Activated naive CD4-positive, alpha-beta T cell treated with anti-CD3 and anti-CD28 coated beads, Interleukin-2, amount 50 U/mL, for 72 hours (primary cell): ENCODE measurements at regions not wholly inside any gene's neighbourhood (a gene's known extent, or its start where the extent isn't known, plus 50 kb on each side); places are given as distances from the start of the nearest gene placed in this dataset.
"Not testable (repeated sequence)": the region's sequence is repeated elsewhere in the genome, so short reads cannot be mapped to it uniquely, and the experiment has no call there.

Experiments
- ATAC-seq, 2 donors: fragments of 150-1000 bp; cut with Tn5 transposase; 2 replicates each; pipeline ENCODE4 v1.10.0; 2021; ENCODE audit warnings: mild to moderate bottlenecking in 2 of 2, moderate library complexity in 2 of 2
- DNase-seq, 2 donors: peaks; one replicate each; pipeline ENCODE4 v3.0.0; 2021 to 2022; ENCODE audit warnings: low spot score in 2 of 2
- H3K27ac Mint-ChIP-seq, 2 donors: one replicate each; pipeline ENCODE4 v1.8.0; 2022; ENCODE audit warnings: mild to moderate bottlenecking in 2 of 2, mixed read lengths in 2 of 2
- H3K36me3 Mint-ChIP-seq, 2 donors: one replicate each; pipeline ENCODE4 v1.8.0; 2022; ENCODE audit warnings: mixed read lengths in 2 of 2
- H3K9me3 Mint-ChIP-seq, 2 donors: one replicate each; pipeline ENCODE4 v1.8.0; 2022; ENCODE audit warnings: mixed read lengths in 2 of 2

DNA sequence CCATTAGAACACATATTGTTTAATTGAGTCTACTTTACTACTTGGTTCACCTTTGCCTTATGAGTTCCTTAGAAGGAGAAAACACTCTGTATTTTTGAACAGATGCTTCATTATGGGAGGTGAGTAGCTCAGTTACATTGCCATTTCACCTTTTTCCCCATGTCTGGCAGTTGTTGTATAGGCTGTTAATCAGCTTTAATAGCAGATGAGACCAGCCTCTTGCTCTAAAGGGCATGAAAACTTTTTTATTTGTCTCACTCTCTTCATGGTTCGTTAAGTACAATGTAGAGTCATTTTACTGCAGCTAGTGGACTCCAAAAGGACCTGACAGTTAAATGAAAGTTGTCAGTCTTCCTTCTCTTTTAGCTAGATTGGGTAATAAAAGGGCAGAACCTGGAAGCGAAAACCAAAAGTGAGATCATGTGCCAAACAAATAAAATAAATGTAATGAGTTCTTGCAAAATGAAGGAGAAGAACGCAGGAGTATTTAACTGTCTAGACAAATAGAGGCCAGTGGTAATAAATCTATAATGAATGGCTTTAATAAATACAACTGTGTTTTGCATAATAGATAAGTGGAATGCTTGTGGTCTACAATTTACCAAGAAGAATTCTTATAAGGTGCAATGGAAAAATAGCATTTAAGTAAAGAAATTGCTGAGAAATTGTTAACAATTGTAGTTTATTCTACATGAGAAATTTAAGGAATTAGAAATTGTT lies 180.0 kb upstream of the NEGR1 start:
- H3K36me3 Mint-ChIP-seq, result no peaks in the 10 kb centered on the region
- peaks cover 11 to 13% of the 10 kb centered on the region in 2 donors for H3K9me3 Mint-ChIP-seq
- DNase-seq (no peak), ATAC-seq (no peak)
- no peak overlapping the region for H3K27ac Mint-ChIP-seq

DNA sequence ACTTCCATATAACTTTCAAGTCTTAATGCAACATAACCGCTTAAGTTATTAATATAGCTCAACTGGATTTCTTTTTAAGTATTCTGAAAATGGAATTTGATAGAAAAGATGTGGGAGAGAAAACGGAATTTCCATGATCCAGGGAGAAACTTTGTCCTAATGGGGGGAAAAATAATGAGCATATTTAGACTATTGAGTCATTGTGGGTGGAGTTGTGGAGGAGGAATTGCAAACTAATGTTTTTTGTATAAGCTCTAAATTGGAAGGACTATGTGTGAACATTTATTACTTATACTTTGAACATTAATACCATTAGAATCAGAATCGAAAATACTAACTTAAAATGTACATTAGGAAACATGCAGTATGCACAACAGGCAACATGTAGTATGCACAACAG lies 159.9 kb upstream of the NEGR1 start:
- DNase-seq (no peak), ATAC-seq (no peak)
- Mint-ChIP-seq H3K27ac (no peak overlapping the region), H3K9me3 (peaks cover 0 to 6% of the 10 kb centered on the region in 2 donors), H3K36me3 (peaks cover 0 to 7% of the 10 kb centered on the region in 2 donors)

DNA sequence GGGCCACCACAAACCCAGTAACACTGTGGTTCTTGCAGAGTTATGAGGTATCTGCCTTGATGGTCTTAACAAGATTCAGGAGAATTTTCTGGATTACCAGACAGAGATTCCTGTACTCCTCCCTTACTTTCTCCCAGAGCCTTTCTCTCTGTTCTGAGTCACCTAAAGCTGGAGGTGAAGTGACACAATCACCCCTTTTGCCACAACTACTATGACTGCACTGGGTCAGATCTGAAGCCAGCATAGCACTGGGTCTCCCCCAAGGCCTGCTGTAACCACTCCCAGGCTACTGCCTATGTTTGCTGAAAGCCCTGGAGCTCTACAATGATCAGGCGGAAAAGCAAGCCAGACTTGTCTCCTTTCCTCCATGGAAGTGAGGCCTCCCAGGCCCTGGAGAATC lies 156.7 kb upstream of the NEGR1 start:
- H3K27ac Mint-ChIP-seq, result no peak overlapping the region
- no peak for DNase-seq
- ATAC-seq, result no peak
- H3K9me3 Mint-ChIP-seq, result peaks cover 3 to 9% of the 10 kb centered on the region in 2 donors
- H3K36me3 Mint-ChIP-seq, result peaks cover 0 to 7% of the 10 kb centered on the region in 2 donors

DNA sequence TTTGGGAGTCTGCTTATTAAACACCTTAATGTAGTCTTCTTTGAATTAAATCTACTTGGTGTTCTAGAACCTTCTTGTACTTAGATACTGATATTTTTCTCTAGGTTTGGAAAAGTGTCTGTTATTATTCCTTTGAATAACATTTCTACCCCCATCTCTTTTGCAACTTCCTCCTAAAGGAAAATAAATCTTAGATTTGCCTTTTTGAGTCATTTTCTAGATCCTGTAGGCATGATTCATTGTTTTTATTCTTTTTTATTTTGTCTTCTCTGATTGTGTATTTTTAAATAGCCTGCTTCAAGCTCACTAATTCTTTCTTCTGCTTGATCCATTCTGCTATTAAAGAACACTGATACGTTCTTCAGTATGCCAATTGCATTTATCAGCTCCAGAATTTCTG lies 155.9 kb upstream of the NEGR1 start:
- peaks cover 3 to 9% of the 10 kb centered on the region in 2 donors for H3K9me3 Mint-ChIP-seq
- ATAC-seq, result no peak
- no peak overlapping the region for H3K27ac Mint-ChIP-seq
- peaks cover 0 to 7% of the 10 kb centered on the region in 2 donors for H3K36me3 Mint-ChIP-seq
- no peak for DNase-seq

DNA sequence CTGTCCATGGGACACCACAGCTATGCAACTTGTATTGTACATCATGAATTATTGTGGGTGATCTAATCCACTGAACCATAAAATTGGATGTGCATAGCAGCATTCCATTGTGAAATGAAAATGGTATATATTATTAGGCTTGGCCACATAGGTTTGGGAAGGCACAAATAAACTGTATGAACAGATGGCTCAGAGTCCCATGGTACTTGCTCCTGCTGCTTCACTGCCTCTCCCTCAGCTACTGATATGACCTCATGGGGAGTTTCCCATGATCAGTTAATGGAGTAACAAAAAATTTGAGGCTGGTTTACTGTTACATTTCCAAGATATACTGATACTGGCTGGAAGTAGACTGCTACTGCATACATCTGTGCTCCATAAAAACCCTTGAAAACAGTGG lies 152.7 kb upstream of the NEGR1 start:
- ATAC-seq (no peak), DNase-seq (no peak)
- Mint-ChIP-seq H3K36me3 (peaks cover 0 to 7% of the 10 kb centered on the region in 2 donors), H3K27ac (no peak overlapping the region), H3K9me3 (peaks cover 8 to 9% of the 10 kb centered on the region in 2 donors)

DNA sequence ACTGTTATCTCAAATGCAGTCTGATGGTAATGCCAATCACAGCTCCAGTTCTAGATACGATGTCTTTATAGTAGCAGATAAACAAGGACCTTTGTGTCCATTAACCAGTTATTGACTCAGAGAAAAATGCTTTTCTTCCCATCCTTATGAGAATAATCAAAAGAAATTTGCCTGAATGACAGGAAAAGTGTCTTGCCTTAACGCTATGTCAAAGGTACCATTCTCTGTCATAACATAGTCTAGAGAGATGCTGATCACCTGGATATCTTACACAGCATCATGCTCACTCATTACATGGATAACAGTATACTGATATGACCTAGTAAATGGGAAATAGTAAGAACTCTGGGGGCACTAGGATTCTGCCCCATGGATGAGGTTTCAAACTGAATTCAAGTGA lies 151.7 kb upstream of the NEGR1 start:
- H3K9me3 Mint-ChIP-seq, result peaks cover 9 to 10% of the 10 kb centered on the region in 2 donors
- H3K36me3 Mint-ChIP-seq, result peaks cover 0 to 7% of the 10 kb centered on the region in 2 donors
- DNase-seq (no peak), ATAC-seq (no peak)
- no peak overlapping the region for H3K27ac Mint-ChIP-seq

DNA sequence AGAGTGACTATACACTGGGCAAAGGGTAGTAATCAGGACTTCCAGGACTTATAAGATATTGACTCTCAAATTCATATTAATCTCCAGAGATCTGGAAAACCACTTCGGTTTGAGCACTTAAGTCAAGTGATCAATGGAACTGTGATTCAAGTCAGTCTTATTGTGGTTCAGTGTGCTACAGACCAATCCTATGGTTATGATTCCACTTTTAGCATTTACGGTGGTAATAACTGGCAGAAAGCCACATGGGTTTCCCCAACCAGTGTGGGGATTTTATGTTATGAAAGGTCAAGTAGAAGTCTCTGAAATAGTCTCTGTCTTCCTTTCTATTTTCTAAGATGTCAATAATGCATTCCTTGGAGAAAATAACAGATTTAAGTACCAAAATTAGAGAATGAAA lies 151.3 kb upstream of the NEGR1 start:
- Mint-ChIP-seq H3K27ac (no peak overlapping the region), H3K9me3 (peaks cover 12 to 13% of the 10 kb centered on the region in 2 donors)
- no peak for ATAC-seq

DNA sequence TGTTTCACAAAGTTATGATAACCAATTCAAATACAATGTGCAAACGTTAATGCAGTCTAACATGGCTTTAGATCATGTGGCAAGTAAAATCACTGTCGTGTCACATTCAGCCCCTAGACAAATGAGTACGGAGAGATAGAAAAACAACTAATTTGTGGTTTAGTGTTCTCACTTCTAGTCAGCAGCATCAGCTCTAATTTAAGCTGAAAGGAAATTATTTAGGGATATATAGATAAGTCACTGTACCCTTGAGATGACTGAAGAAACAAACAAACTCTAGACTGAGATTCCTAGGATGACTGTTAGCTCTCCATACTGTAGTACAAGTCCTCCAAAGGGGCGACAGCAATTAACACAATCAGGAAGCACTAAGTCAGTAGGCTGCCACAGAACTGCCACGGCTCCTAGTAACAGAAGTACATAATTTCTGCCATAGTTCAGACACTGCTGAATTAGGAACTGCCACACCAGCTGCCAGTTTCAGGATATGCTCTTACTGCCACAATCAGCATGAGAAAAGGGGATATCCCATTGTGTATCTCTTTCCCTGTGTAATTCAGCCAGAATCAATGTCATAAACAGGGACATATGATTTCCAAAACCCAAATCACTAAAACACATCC lies 150.4 kb upstream of the NEGR1 start:
- ATAC-seq (no peak), DNase-seq (no peak)
- H3K36me3 Mint-ChIP-seq, result peaks cover 0 to 5% of the 10 kb centered on the region in 2 donors
- no peak overlapping the region for H3K27ac Mint-ChIP-seq
- peaks cover 13 to 18% of the 10 kb centered on the region in 2 donors for H3K9me3 Mint-ChIP-seq

More for the DNA sequence above, 151.3 kb upstream of the NEGR1 start:
- H3K36me3 Mint-ChIP-seq, result peaks cover 0 to 3% of the 10 kb centered on the region in 2 donors
- no peak for DNase-seq

DNA sequence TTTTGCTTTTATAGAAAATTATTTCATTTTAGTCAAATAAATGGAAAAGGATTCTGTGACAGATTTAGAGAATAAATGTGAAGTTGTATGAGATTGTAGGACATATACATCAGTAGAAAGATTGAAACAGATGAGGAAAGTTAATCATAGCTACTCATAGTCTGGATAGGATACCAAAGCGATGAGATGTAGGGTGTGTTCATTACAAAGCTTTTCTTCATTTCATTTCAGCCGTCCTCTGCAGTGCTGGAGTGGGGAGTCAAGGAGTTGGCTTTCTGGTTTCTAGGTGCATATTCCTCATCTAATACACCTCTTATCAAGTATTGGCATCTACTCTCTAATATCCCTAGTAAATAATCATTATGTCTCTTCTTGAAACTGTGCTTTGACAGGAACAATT lies 149.5 kb upstream of the NEGR1 start:
- no peak for ATAC-seq
- DNase-seq, result no peak
- H3K9me3 Mint-ChIP-seq, result peaks cover 18 to 23% of the 10 kb centered on the region in 2 donors
- peaks cover 0 to 5% of the 10 kb centered on the region in 2 donors for H3K36me3 Mint-ChIP-seq
- H3K27ac Mint-ChIP-seq, result no peak overlapping the region

DNA sequence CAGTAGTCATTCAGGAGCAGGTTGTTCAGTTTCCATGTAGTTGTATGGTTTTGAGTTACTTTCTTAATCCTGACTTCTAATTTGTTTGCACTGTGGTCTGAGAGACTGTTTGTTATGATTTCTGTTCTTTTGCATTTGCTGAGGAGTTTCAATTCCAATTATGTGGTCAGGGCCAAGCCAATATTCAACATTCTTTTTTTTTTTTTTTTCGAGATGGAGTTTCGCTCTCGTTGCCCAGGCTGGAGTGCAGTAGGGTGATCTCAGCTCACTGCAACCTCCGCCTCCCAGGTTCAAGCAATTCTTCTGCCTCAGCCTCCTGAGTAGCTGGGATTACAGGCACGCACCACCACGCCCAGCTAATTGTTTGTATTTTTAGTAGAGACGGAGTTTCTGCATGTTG lies 145.9 kb upstream of the NEGR1 start:
- not testable (repeated sequence) for DNase-seq, H3K36me3 Mint-ChIP-seq, ATAC-seq, H3K27ac Mint-ChIP-seq
- peaks cover 20 to 32% of the 10 kb centered on the region in 2 donors for H3K9me3 Mint-ChIP-seq

DNA sequence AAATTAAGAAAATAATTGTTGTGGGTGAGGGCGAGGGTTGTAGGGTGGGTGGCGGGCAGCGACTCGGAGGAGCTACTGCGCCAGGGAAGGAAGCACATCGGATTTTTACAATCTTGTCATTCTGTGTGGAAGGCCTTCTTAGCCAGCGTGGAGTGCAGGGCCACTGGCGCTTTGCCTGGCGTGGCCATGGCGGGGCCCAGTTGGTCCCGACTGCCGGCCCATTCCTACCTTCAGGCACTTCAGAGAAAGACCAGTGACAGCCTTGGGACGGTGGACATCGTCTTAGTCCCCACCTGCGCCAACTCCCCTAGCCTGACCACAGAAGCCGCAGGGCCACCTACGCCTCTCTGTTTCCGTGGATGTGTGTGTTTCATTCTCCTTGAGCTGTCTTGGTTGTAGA lies 136.9 kb upstream of the NEGR1 start:
- Mint-ChIP-seq H3K27ac (no peak overlapping the region), H3K36me3 (no peaks in the 10 kb centered on the region), H3K9me3 (peaks cover 16 to 19% of the 10 kb centered on the region in 2 donors)
- ATAC-seq, result no peak
- DNase-seq, result no peak

DNA sequence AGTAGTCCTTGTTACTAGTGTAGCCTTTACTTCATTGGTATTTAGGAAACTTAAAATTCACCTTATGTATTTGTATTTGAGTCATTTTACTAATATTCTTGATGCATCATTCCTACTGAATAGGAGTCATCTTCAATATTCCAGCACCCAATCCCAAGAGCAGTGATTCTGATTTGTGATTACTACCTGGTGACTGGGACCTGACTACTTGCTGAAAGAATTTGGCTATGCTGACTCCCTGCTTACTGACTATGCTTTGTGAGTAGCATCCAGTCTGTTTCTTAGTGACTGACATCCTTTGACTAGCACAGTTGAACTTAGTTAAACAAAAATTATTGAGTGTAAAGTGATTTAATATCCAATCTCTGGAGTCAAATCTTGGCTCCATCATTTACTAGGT lies 129.9 kb upstream of the NEGR1 start:
- no peaks in the 10 kb centered on the region for H3K36me3 Mint-ChIP-seq
- peaks cover 6 to 9% of the 10 kb centered on the region in 2 donors for H3K9me3 Mint-ChIP-seq
- DNase-seq, result no peak
- no peak overlapping the region for H3K27ac Mint-ChIP-seq
- ATAC-seq, result no peak

DNA sequence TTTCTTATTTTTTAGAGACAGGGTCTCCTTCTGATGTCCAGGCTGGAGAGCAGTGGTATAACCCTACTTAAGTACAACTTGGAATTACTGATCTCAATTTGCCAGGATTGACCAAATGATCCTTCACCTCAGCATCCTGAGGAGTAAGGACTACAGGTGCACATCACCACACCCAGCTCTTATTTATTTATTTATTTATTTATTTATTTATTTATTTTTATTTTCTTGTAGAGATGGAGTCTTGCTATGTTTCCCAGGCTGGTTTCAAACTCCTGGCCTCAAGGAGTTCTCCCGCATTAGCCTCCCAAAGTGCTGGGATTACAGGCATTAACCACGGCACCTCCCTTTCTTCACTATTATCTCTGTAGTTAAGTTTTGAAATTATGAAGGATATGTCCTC lies 117.5 kb upstream of the NEGR1 start:
- DNase-seq (no peak), ATAC-seq (no peak)
- Mint-ChIP-seq H3K36me3 (no peaks in the 10 kb centered on the region), H3K9me3 (no peaks in the 10 kb centered on the region), H3K27ac (no peak overlapping the region)

DNA sequence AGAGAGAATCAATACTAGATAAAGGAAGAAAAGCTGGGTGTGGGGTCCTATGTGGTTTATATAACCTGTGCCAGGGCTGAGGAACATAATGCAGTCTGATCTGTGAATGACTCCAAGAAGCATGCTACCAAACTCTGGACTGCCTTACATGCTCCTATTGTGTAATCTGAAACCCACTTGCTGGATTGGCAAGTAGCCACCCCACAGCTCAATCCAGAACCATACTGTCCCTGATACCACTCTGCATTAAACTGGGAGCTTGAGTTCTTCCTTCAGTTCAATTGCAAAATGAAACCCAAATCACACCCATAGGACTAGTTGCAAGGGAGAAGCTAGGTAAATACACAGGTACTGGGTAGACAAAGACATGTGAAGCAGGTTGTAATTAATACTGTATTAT lies 115.4 kb upstream of the NEGR1 start:
- Mint-ChIP-seq H3K36me3 (no peaks in the 10 kb centered on the region), H3K9me3 (no peaks in the 10 kb centered on the region), H3K27ac (no peak overlapping the region)
- no peak for DNase-seq
- ATAC-seq, result no peak

DNA sequence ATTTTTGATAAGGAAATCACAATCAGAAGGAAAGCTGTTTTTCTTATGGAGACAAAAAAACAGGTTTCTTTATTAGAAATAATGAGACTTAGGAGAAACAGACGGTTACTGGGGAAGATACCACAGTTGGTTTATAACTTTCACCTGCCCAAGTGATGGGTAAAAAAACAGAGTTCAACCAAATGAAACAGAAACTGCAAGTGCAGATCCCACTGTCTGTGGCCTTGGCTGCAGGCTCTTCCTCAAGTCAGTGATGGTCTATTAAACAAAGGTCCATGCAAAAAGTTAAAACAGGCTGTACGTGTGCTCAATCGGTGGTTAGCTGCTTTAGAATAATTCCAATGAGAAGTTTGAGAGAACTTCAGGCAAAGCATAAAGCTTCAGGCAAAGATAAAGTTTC lies 112.1 kb upstream of the NEGR1 start:
- H3K9me3 Mint-ChIP-seq, result peaks cover 0 to 15% of the 10 kb centered on the region in 2 donors
- DNase-seq (no peak), ATAC-seq (no peak)
- peaks cover 0 to 6% of the 10 kb centered on the region in 2 donors for H3K36me3 Mint-ChIP-seq
- H3K27ac Mint-ChIP-seq, result no peak overlapping the region

DNA sequence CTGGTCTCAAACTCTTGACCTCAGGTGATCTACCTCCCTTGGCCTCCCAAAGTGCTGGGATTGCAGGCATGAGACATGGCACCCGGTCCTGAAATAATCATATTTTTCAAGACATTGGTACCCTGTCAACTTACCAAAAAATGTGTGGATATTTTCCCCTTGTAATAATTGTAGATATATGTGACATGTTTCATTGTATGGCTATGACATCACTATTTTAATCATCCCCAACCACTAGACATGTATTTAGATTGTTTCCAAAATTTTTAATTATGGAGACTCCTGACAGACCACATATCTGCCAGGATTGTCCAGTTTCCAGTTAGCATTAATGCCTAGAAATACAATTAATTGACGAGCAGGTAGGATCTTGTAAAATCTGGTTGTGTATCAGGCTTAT lies 96.7 kb upstream of the NEGR1 start:
- no peak overlapping the region for H3K27ac Mint-ChIP-seq
- DNase-seq, result no peak
- no peak for ATAC-seq
- peaks cover 0 to 7% of the 10 kb centered on the region in 2 donors for H3K36me3 Mint-ChIP-seq
- peaks cover 3 to 5% of the 10 kb centered on the region in 2 donors for H3K9me3 Mint-ChIP-seq

DNA sequence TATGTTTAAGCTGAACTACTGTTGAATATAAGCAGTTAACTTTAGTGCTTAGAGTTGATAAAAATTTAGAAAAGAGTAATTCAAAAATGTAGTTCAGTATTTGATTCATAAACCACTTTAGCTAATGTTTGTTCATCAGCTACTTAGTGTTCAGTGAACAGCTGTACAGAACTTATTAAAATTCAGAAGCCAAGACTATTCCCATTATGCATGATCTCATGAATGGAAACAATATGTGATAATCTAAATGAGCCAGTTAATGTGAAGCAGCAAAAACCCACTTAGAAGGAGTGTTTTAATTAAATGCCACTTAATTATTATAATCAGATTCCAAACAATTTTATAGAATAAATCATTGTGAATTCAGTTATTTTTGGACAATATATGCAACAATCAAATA lies 92.9 kb upstream of the NEGR1 start:
- H3K27ac Mint-ChIP-seq, result no peak overlapping the region
- peaks cover 0 to 11% of the 10 kb centered on the region in 2 donors for H3K36me3 Mint-ChIP-seq
- DNase-seq (no peak), ATAC-seq (no peak)
- peaks cover 3 to 12% of the 10 kb centered on the region in 2 donors for H3K9me3 Mint-ChIP-seq
